Keratinocyte (primary cell): ENCODE measurements at regions not wholly inside any gene's neighbourhood (a gene's known extent, or its start where the extent isn't known, plus 50 kb on each side); places are given as distances from the start of the nearest gene placed in this dataset.

ENCODE experiments used
- DNase-seq: peaks from one replicate; pipeline ENCODE4 v3.0.0-alpha.2; 2011; ENCODE audit warnings: low read depth, missing footprints, low spot score
- FAIRE-seq: peaks from 2 replicates; lab custom pipeline; 2011; peaks lifted over from hg19 to GRCh38; lab: Jason Lieb, UNC
- H2AFZ ChIP-seq: 2 replicates; pipeline ENCODE4 v1.6.0; 2012; ENCODE audit warnings: low read length, control low read depth, inconsistent platforms; ENCODE audit not compliant: control insufficient read depth
- H3K27ac ChIP-seq: 2 replicates; pipeline ENCODE4 v1.5.1; 2011; ENCODE audit warnings: low read length; ENCODE audit not compliant: control insufficient read depth, insufficient read depth
- H3K27me3 ChIP-seq: 3 replicates; pipeline ENCODE4 v1.6.0; 2011; ENCODE audit warnings: low read length; ENCODE audit not compliant: control insufficient read depth, insufficient read depth; ENCODE audit errors: extremely low read depth
- H3K36me3 ChIP-seq, 2 experiments: 2 replicates in 1 of 2; 3 replicates in 1 of 2; pipeline ENCODE4 v1.5.1; 2011; ENCODE audit warnings: low read length in 2 of 2, mild to moderate bottlenecking in 1 of 2; ENCODE audit not compliant: control insufficient read depth in 2 of 2, insufficient read depth in 2 of 2; ENCODE audit errors: extremely low read depth in 1 of 2
- H3K4me1 ChIP-seq: 3 replicates; pipeline ENCODE4 v1.5.1; 2011; ENCODE audit warnings: low read length; ENCODE audit not compliant: control insufficient read depth, insufficient read depth; ENCODE audit errors: extremely low read depth
- H3K4me2 ChIP-seq: 3 replicates; pipeline ENCODE4 v1.6.0; 2011; ENCODE audit warnings: low read depth, low read length; ENCODE audit not compliant: control insufficient read depth, insufficient read depth; ENCODE audit errors: extremely low read depth
- H3K4me3 ChIP-seq, 3 experiments: fragments of 200-600 bp in 1 of 3; sonication (generic) in 1 of 3; 2 replicates in 2 of 3; 3 replicates in 1 of 3; pipeline ENCODE4 v1.5.1; 2011 to 2016; ENCODE audit warnings: low read length in 3 of 3, mild to moderate bottlenecking in 3 of 3, control low read depth in 2 of 3, inconsistent platforms in 1 of 3, low read depth in 1 of 3, mixed read lengths in 1 of 3, mixed run types in 1 of 3, moderate library complexity in 1 of 3; ENCODE audit not compliant: control insufficient read depth in 2 of 3, insufficient read depth in 2 of 3; ENCODE audit errors: extremely low read depth in 1 of 3
- H3K79me2 ChIP-seq: 2 replicates; pipeline ENCODE4 v1.6.0; 2012; ENCODE audit warnings: low read length; ENCODE audit not compliant: control insufficient read depth, insufficient read depth
- H3K9ac ChIP-seq: 3 replicates; pipeline ENCODE4 v1.6.0; 2011; ENCODE audit warnings: low read length; ENCODE audit not compliant: control insufficient read depth, insufficient read depth; ENCODE audit errors: extremely low read depth
- H3K9me1 ChIP-seq: 3 replicates; pipeline ENCODE4 v1.6.0; 2011; ENCODE audit warnings: low read length; ENCODE audit not compliant: control insufficient read depth, insufficient read depth; ENCODE audit errors: extremely low read depth
- H3K9me3 ChIP-seq: 2 replicates; pipeline ENCODE4 v1.5.1; 2012; ENCODE audit warnings: low read depth, low read length; ENCODE audit not compliant: control insufficient read depth
- H4K20me1 ChIP-seq: 3 replicates; pipeline ENCODE4 v1.6.0; 2011; ENCODE audit warnings: low read length; ENCODE audit not compliant: control insufficient read depth, insufficient read depth; ENCODE audit errors: extremely low read depth
- CTCF ChIP-seq, 3 experiments: IDR thresholded peaks in 1 of 3; conservative IDR thresholded peaks in 1 of 3; optimal IDR thresholded peaks in 1 of 3; 2 replicates in 2 of 3; 3 replicates in 1 of 3; pipeline versions ENCODE3 to v1.5.1; 2011; ENCODE audit warnings: low read length in 3 of 3, mild to moderate bottlenecking in 3 of 3, moderate library complexity in 2 of 3, control low read depth in 1 of 3, inconsistent platforms in 1 of 3; ENCODE audit not compliant: insufficient read depth in 2 of 3; ENCODE audit errors: extremely low read depth in 1 of 3
- EZH2 ChIP-seq: IDR thresholded peaks from one replicate; pipeline ENCODE4 v1.6.1; 2012; ENCODE audit warnings: inconsistent platforms, mild to moderate bottlenecking, low read length, moderate library complexity
- dilution Hi-C: fragments of 300-500 bp; cut with MboI; formaldehyde crosslinking; loops from one replicate; pipeline ENCODE4 v1.7.0; 2020; ENCODE audit warnings: low sequenced_read_pairs; ENCODE audit not compliant: extremely low pct_ligation_motif_present

GRCh38 chr12:34386621-34387255, 364.4 kb downstream of the ALG10 start:
- H3K79me2 ChIP-seq: no peaks in the 10 kb centered on the region
- no peaks in the 10 kb centered on the region for H3K27me3 ChIP-seq
- H2AFZ ChIP-seq: no peak overlapping the region
- dilution Hi-C loops: no loop called here
- no peaks in the 10 kb centered on the region for H4K20me1 ChIP-seq
- peaks cover 21% of the 10 kb centered on the region for H3K9me3 ChIP-seq
- no peak overlapping the region for H3K27ac ChIP-seq
- TF ChIP-seq CTCF (optimal IDR thresholded peaks at IDR 0.05 in 1 of 3, IDR thresholded peaks at IDR 0.05 in 1 of 3, conservative IDR thresholded peaks at IDR 0.05 in 1 of 3; ENCODE audit: extremely low read depth in 1 of 3, insufficient read depth in 2 of 3, low read length in 3 of 3): no peak
- no peak for TF ChIP-seq EZH2
- H3K36me3 ChIP-seq: no peaks in the 10 kb centered on the region
- FAIRE-seq (no peak), DNase-seq (no peak)
- no peak overlapping the region for H3K4me2 ChIP-seq
- H3K4me3 ChIP-seq: no peak overlapping the region
- H3K9me1 ChIP-seq: no peaks in the 10 kb centered on the region
- H3K9ac ChIP-seq: no peak overlapping the region
- H3K4me1 ChIP-seq: no peaks in the 10 kb centered on the region

GRCh38 chr12:34387711-34388635, 365.7 kb downstream of the ALG10 start:
- Histone ChIP-seq H3K9ac (no peak overlapping the region), H2AFZ (no peak overlapping the region), H3K4me1 (no peaks in the 10 kb centered on the region), H3K4me3 (no peak overlapping the region), H3K36me3 (no peaks in the 10 kb centered on the region), H4K20me1 (no peaks in the 10 kb centered on the region), H3K4me2 (no peak overlapping the region), H3K27ac (no peak overlapping the region), H3K9me3 (peaks cover 19% of the 10 kb centered on the region), H3K9me1 (no peaks in the 10 kb centered on the region), H3K27me3 (no peaks in the 10 kb centered on the region), H3K79me2 (no peaks in the 10 kb centered on the region)
- FAIRE-seq (no peak), DNase-seq (no peak)
- dilution Hi-C loops: no loop called here
- no peak for TF ChIP-seq CTCF (optimal IDR thresholded peaks at IDR 0.05 in 1 of 3, IDR thresholded peaks at IDR 0.05 in 1 of 3, conservative IDR thresholded peaks at IDR 0.05 in 1 of 3; ENCODE audit: extremely low read depth in 1 of 3, insufficient read depth in 2 of 3, low read length in 3 of 3)
- no peak for TF ChIP-seq EZH2
